ENCODE measurements at regions not wholly inside any gene's neighbourhood (a gene's known extent, or its start where the extent isn't known, plus 50 kb on each side); places are given as distances from the start of the nearest gene placed in this dataset.

DNA sequence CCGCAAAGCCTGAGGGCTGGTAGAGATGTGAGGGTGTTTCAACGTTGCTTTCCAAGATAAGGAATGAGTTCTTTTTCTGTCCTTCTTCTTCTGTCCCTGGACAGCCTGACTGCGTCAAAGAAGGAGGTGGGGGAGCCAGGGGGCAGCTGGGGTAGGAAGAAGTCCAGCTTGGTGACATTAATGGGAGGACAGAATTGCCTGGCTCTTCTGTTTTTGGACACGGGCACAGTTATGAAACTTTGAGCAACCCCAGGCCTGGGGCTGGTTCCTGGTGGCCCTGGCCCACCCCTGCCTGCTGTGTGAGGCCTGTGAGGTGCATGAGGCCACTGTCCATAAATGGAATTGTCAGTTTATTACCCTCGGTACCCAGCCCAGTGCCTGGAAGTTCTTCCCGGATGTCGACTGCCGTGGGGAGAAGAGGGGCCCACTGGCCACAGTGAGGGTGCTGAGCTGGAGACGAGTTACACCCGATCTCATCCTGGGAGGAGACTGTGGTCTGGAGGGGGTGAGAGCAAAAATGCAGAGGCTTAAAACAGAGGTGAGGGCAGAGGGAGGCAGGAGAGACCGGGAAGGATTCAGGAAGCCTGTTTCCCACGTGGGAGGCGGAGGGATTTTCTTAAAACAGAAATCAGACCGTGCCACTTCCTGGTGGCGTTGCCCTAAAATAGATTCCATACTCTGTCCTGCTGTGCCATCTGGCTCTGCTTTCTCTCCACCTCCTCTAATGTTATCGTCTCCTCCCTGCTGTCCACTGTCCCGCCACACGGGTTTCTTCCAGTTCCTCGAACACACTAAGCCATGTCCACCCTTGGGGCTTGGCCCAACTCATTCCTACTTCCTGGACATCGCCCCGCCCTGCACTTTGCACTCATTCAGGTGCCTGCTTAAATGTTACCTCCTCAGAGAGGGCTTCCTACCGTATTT lies 59.7 kb upstream of the RASD2 start:
- TF ChIP-seq EZH2 (IDR thresholded peaks at IDR 0.05) (no peak), POLR2AphosphoS5 (IDR thresholded peaks at IDR 0.05; ENCODE audit: borderline replicate concordance, low read depth, low read length) (no peak), FOXP2 (optimal IDR thresholded peaks at IDR 0.05; ENCODE audit: control extremely low read depth, extremely low read length, insufficient read depth) (no peak)

All from SK-N-MC (cell line).